Mucosa of descending colon (tissue), 3 donors: ENCODE measurements at regions not wholly inside any gene's neighbourhood (a gene's known extent, or its start where the extent isn't known, plus 50 kb on each side); places are given as distances from the start of the nearest gene placed in this dataset.
A peak's percentile ranks its signal among the peaks of the same experiment; 100 is the strongest.

ENCODE experiments used
- ATAC-seq: fragments of 200-7000 bp; cut with Tn5 transposase; one replicate; pipeline ENCODE4 v1.9.1; 2020; ENCODE audit warnings: mild to moderate bottlenecking, moderate library complexity
- DNase-seq, 3 donors: peaks; one replicate each; pipeline ENCODE4 v3.0.0-alpha.2; 2020
- H3K36me3 ChIP-seq: fragments of 200-600 bp; one replicate; pipeline ENCODE4 v1.8.0; 2021; ENCODE audit warnings: low read depth, mild to moderate bottlenecking
- H3K4me1 ChIP-seq: fragments of 200-600 bp; one replicate; pipeline ENCODE4 v1.8.0; 2021; ENCODE audit warnings: low read depth, mild to moderate bottlenecking
- H3K4me3 ChIP-seq: fragments of 200-600 bp; one replicate; pipeline ENCODE4 v1.8.0; 2021; ENCODE audit warnings: mild to moderate bottlenecking
- H3K9me3 ChIP-seq: fragments of 200-600 bp; one replicate; pipeline ENCODE4 v1.8.0; 2021; ENCODE audit warnings: mild to moderate bottlenecking
- intact Hi-C, 2 donors: fragments of 100-400 bp; cut with DNase I in 1 of 2; cut with micrococcal nuclease in 1 of 2; formaldehyde crosslinking; loops; one replicate each; pipeline versions ENCODE4 v1.11.0 to v1.11.1; 2022; cut with DNase I, micrococcal nuclease
- TF ChIP-seq, protein P1 (sequence below): fragments of 200-600 bp; IDR thresholded peaks from one replicate; pipeline ENCODE4 v1.8.0; 2022; ENCODE audit warnings: antibody characterized with exemption, mild to moderate bottlenecking
- donor health status: DM: no; HTN: no; CAD: no; lungs with moderate emphysema.
- donor health status: DM: no; HTN: no; CAD: no.
- donor health status: DM: no; HTN: yes; CAD: no.

GRCh38 chr15:38626443-38627050 lies 61.9 kb upstream of the RASGRP1 start:
- no peak for ATAC-seq
- intact Hi-C loops: no loop called here
- H3K4me3 ChIP-seq: no peak overlapping the region

DNA sequence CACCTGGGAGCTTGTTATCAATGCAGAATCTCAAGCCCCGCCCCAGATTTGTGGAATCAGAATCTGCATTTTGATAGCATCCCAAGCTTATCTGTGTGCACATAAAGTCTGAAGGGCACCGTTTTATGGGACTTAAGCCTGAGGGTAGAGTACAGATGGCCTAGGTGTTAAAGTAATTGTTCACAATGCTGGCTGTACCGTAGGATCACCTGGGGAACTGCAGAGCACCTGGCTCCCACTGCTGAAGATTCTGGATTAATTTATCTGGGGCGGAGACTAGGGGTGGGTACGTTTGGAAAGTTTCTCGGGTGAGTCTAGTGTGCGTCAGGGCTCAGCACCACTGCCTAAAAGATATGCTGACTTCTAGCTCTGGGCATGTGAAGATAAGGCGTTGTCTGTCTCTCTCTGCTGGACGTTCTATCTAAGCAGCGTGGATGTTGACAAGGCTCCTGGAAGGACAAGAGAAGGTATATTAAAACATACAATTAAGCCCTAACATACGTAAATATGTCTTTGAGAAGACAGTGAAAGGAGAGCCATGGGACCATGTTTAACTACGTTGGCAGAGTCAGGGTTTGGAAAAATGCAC lies 63.2 kb upstream of the RASGRP1 start:
- H3K36me3 ChIP-seq: no peaks in the 10 kb centered on the region
- DNase-seq (no peak), ATAC-seq (peak; percentile 67)
- TF ChIP-seq, protein P1, sequence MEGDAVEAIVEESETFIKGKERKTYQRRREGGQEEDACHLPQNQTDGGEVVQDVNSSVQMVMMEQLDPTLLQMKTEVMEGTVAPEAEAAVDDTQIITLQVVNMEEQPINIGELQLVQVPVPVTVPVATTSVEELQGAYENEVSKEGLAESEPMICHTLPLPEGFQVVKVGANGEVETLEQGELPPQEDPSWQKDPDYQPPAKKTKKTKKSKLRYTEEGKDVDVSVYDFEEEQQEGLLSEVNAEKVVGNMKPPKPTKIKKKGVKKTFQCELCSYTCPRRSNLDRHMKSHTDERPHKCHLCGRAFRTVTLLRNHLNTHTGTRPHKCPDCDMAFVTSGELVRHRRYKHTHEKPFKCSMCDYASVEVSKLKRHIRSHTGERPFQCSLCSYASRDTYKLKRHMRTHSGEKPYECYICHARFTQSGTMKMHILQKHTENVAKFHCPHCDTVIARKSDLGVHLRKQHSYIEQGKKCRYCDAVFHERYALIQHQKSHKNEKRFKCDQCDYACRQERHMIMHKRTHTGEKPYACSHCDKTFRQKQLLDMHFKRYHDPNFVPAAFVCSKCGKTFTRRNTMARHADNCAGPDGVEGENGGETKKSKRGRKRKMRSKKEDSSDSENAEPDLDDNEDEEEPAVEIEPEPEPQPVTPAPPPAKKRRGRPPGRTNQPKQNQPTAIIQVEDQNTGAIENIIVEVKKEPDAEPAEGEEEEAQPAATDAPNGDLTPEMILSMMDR: no peak
- intact Hi-C loops: no loop called here
- H3K9me3 ChIP-seq: no peaks in the 10 kb centered on the region
- H3K4me1 ChIP-seq: peaks cover 7% of the 10 kb centered on the region
- H3K4me3 ChIP-seq: no peak overlapping the region

More at GRCh38 chr15:38626443-38627050, 61.9 kb upstream of the RASGRP1 start:
- peaks cover 17% of the 10 kb centered on the region for H3K4me1 ChIP-seq
- no peak for DNase-seq
- no peaks in the 10 kb centered on the region for H3K36me3 ChIP-seq
- H3K9me3 ChIP-seq: no peaks in the 10 kb centered on the region
- TF ChIP-seq, protein P1: no peak

DNA sequence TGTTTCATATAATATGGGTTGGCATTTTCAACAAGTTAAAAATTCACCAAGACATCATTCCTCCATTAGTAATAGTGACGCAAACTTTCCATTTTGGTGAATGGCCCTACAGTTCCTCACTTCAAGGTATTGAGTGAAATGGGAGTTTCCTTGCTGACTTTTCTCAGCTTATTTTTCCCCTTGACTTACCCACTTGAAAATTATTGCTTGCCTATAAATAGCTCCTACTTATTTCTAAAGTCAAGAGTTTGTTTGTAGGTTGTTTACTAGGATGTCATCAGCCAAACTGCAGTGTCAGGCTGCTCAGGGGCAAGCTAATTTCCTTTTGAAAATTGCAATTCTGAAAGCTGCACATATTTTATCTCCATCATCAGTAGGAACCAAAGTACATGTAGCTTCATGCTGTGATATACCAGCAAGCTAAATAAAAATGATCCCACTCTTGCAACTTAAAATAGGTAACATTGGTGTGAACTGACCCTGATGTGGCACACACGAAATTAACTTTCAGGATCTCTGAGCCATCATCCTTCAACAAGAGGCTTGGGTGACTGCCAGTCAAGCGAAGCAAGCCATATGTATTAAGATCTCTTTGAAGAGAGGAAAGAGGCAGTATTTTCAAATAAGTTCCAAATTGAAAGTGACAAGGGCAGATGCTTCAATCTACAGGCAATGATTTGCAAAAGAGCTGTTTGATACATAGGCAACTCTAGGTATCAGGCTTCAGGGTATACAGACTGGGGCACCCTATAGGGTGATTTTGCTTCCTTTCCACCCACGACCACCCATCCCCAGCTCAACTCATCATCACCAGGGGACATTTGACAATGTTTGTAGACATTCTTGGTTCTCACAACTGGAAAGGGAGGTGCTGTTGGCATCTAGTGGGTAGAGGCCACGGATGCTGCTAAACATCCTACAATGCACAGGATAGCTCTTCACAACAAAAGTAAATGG lies 66.8 kb upstream of the RASGRP1 start:
- TF ChIP-seq, protein P1: no peak
- Histone ChIP-seq H3K36me3 (no peaks in the 10 kb centered on the region), H3K4me1 (no peaks in the 10 kb centered on the region), H3K4me3 (no peak overlapping the region), H3K9me3 (no peaks in the 10 kb centered on the region)
- ATAC-seq (no peak), DNase-seq (no peak)
- intact Hi-C loops: no loop called here

DNA sequence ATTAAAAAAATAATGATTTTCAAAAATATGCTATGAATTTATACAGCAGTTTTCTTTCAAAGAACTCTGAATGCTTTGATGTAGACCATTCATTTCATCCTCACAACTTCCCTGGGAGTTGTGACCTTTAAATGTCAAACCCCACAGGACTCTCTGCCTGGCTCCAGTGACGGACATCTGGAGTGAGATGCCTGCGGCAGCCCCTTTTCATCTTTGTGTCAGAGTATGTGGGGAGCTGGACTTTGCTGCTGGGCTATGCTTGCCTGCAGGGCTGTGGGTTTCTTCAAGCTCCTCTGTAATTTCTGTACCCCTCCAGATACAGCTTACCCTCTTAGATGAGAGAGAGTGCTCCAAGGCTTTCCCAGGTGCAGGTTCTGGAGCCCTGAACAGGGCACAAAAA lies 70.6 kb upstream of the RASGRP1 start:
- Histone ChIP-seq H3K9me3 (no peaks in the 10 kb centered on the region), H3K4me3 (no peak overlapping the region), H3K4me1 (no peaks in the 10 kb centered on the region), H3K36me3 (no peaks in the 10 kb centered on the region)
- TF ChIP-seq, protein P1: no peak
- ATAC-seq: no peak
- intact Hi-C loops: no loop called here
- no peak for DNase-seq

- DNase-seq (no peak), ATAC-seq (no peak)
- intact Hi-C loops: no loop called here
- H3K9me3 ChIP-seq: no peaks in the 10 kb centered on the region
- no peaks in the 10 kb centered on the region for H3K4me1 ChIP-seq
- H3K36me3 ChIP-seq: no peaks in the 10 kb centered on the region
- H3K4me3 ChIP-seq: no peak overlapping the region
- TF ChIP-seq, protein P1: no peak
These were observed 72.0 kb upstream of the RASGRP1 start for GRCh38 chr15:38636597-38636996.
